ENCODE measurements at regions not wholly inside any gene's neighbourhood (a gene's known extent, or its start where the extent isn't known, plus 50 kb on each side); places are given as distances from the start of the nearest gene placed in this dataset.

DNA sequence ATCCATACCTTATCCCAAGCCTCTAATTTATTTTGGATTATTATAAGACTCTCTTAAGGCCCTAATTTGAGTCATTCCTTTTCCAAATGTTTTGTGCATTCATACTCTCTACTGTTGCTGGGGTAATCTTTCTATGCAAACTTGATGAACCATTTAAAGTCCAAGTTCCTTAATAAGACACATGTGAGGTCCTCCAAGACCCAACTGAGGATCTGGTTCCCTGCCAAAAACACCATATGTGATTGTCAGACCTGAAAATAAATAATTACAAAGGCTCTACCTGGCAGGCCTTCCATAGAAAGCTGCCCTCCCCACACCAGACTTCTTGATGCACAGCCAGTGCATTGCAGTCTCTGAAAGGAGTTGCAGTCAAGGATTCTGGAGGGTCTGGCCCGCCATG, 257.9 kb upstream of the AKR1E2 start:
- no peak for TF ChIP-seq POLR2A (IDR thresholded peaks at IDR 0.05; ENCODE audit: low read depth, low read length)
- TF ChIP-seq POLR2AphosphoS5 (IDR thresholded peaks at IDR 0.05; ENCODE audit: low read depth, low read length) = no peak
- no peak for TF ChIP-seq TAF1 (IDR thresholded peaks at IDR 0.05; ENCODE audit: low read depth, low read length)
- no peak for TF ChIP-seq POU2F2 (IDR thresholded peaks at IDR 0.05; ENCODE audit: low read depth, low read length)
- TF ChIP-seq SPI1 (IDR thresholded peaks at IDR 0.05; ENCODE audit: low read depth, low read length) = no peak
